GM19324 (cell line): ENCODE measurements at regions not wholly inside any gene's neighbourhood (a gene's known extent, or its start where the extent isn't known, plus 50 kb on each side); places are given as distances from the start of the nearest gene placed in this dataset.

Source experiments
- ATAC-seq: cut with Tn5 transposase; IDR thresholded peaks from one replicate; pipeline ENCODE4 v1.9.1; 2021; ENCODE audit warnings: mild to moderate bottlenecking, moderate library complexity; ENCODE audit not compliant: unreplicated experiment, low FRiP score

DNA sequence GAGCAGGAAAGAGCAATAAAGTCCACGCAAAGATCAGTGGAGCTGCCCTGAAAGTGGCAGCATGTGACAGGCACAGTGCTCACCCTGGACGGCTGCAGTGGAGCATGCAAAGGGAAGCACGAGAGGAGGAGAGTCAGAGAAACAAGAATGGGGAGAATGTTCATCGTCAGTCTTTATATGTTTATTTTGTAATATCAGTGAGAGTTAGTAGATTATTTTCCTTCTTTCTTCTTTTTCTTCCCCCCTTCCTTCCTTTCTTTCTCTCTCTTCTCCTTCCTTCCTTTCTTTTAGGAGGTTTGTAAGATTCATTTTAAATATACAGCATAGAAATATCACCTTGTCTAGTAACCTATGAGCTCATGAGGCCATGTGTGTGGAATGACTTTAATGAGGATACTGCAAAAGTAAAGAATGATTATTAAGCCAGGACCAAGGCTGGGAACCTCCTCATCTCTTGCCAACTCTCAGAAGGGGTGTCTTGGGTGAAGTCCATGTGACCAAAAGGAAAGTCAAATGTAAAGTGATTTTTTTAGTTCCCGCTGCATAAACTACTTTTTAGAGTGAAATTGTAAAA is 321.1 kb downstream of the AASDHPPT start:
- no peak for ATAC-seq

DNA sequence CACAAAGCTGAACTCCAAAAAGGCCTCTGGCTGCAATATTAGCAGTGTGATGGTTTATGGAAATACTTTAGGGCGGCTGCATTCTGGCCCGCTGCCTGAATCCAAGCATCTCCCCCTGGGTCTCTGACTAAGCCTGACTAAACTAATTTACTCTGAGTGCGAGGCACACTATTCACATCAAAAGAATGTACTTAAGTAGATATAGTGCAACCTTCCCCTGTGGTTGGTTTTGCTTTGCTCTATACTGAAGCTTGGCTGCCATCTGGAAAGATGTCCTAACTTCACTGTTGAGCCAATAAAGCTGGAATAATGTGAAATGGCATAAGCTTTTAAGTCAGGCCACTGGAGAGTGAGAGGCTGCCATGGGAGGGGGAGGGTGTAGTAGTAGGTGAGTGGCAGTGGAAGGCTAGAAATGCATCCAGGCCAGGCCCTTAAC is 321.6 kb downstream of the AASDHPPT start:
- no peak for ATAC-seq

DNA sequence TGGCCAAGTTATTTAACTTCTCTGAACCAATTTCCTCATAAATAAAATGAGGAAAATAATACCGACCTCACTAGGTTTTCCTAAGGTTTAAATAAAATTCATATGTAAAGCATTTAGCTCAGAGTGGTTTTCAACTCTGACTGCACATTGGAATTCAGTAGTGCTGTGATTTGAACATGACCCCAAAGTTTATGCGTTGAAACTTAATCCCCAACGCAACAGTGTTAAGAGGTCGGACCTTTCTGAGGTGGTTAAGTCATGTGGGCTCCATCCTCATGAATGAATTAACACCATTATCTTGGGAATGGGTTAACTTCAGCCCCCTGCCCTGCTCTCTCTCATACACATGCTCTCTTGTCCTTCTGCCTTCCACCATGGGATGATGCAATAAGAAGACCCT is 322.2 kb downstream of the AASDHPPT start:
- no peak for ATAC-seq

DNA sequence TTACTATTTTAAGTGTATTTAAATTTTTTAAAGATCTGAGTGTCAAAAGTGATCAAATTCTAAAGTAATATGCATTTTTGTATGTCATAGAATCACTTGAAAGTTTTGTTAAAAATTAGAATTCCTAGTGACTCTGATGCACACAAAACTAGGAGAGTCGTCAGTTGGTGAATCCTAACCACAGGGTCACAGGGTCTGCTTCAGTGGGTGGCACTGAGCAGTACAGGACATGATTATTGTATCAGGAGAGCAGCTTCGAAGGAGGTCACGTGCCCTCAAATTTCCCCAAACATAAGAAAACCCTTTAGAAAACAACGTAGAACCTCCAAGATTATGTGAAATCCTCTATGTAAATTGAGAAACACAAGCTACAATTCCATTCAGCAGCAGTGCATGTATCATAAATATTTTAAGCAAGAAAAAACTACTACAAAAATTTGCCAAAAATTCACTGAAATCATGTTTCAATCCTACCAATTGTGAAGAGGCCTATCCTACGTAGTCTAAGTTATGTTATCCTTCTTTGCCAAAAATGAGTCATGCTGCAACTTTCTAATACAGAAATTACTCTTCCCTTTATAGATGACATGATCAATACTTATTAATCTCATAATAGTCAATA is 323.6 kb downstream of the AASDHPPT start:
- ATAC-seq, result no peak

DNA sequence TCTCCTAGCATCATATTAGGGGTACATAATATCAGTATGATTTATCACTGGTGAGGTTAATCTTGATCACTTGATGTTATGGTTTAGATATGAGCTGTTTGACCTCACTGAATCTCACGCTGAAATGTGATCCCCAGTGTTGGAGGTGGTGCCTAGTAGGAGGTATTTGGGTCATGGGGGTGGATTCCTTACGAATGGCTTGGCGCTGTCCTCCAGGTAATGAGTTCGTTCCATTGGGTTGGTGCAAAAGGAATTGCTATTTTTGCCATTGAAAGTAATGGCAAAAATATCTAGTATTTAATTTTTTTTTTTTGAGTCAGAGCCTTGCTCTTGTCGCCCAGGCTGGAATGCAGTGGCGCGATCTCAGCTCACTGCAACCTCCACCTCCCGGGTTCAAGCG is 326.3 kb downstream of the AASDHPPT start:
- ATAC-seq, result no peak

DNA sequence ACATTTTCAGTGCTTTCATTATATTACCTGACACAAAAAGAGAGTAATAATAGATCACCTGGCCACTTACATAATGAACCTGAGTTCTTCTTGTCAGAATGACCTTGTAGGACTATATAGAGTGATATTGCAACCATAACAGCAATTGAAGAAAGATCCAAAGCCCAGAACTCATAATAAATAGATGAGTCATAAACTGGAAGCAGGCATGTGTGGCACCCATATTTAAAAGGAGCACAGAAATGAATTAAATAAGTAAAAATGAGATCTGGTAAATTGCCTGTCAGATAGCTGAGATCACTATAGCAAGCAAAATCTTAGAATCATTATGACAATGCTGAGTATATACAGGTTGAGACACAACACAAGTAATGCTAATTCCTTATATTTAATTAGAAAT is 331.8 kb downstream of the AASDHPPT start:
- ATAC-seq, result no peak

DNA sequence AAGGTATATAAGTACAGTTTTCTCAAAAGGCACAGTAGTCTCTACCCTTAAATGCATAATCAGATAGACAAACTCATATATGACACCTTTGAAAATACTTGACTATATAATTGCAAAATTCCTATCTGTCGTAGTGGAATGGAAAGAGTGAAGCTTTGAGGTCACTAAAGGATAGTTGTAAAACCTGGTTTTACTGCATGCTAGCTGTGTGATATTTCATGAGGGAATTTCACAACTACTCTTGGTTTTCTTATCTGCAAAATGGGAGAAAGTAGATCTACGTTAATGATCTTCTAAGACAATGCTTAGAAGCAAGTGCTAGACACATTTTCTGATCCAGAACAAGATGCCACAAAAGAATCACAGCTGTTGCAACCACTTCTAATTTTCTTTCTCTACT is 332.2 kb downstream of the AASDHPPT start:
- ATAC-seq, result no peak

DNA sequence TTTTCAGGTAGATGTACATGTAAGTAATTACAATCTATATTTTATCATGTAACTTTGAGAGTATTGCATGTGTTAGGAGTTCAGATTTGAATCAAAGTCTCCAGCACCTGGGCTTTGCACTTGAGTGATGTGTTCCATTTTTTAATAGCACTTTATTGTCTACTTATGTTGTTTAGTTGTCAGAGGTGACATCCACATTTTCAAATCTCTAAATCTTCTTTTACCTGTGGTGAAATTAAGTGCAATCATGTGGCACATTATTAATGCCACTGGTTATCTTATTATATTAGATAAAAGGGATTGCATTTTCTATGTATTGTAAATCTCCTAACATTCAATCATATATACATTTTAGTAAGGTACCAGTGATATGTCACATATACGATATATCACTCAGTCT is 333.4 kb downstream of the AASDHPPT start:
- ATAC-seq, result no peak

DNA sequence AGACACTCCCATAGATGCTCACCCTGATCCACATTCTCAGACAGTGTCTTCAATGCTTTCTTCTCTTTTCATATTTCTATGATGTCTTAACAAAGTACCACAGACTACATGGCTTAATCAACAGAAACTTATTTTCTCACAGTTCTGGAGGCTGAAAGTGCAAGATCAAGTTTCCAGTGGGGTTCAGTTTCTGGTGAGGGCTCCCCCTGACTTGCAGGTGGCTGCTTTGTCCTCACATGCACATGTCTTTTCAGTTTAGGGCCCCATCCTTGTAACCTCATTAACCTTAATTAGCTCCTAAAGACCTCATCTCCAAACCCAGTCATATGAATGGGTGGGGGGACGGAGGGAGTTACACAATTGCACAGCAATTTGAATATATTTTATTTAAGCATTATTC is 335.8 kb downstream of the AASDHPPT start:
- ATAC-seq, result no peak

DNA sequence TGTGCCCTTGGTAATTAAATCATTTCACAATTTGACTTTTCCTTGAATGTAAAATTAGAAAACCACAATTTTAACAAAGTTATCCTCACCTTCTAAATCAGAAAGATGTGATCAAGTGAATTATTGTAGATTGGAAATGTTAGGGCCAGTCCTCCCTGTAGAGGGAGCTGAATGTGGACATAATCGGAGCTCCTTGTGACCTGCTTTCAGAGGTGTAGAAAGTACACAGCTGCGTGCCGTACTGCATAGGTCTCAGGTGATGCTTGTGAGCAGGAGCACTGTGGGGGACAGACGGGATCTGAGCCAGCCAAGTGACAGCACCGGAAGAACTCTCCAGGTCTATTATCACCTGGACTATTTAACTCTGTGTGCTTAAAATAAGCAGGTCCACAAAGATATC is 338.0 kb downstream of the AASDHPPT start:
- ATAC-seq, result no peak

DNA sequence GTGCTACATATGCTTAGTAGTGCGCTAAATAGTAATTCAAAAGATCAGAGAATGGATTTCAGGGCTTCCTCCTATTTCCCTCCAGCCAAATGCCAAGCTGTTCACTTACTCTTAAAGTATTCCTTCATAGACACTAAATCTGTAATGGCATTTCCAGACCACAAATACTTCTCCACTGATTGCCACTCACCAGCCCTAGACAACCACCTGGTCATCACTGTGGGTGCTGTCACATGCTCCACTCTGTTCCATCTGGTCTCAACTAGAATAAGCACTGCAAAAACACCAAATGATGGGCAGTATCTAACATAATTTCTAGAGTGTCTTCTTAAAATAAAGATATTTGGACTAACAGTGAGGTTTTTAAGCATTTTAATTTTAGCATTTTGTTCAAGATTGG is 341.3 kb downstream of the AASDHPPT start:
- ATAC-seq, result no peak

DNA sequence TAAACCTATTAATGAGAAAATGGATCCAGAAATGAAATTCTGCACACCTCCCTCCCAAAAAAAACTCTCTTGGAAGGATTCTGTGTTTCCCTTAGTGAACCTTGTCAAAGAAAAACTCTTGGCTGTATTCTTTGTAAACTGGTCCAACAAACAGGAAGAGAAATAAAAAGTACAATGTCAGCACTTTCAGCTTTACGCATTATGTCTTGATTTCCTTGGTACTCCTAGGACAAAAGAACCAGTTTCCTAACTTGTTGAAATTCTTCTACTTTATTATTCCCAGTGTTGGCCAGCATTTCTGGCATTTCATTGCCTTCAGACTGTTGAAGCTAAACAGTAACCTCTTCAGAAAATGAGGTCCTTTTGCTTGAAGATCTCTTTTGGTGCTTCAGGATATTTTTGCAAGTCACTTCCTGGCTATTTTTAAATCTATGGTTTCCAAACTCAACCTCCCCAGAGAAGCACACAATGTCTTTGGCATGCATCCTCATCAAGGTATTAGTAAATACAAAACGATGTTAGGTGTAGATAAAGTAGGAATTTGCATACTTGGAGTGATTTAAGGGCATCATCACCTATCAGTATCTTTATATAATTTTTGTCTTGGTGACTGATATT is 342.7 kb downstream of the AASDHPPT start:
- no peak for ATAC-seq

DNA sequence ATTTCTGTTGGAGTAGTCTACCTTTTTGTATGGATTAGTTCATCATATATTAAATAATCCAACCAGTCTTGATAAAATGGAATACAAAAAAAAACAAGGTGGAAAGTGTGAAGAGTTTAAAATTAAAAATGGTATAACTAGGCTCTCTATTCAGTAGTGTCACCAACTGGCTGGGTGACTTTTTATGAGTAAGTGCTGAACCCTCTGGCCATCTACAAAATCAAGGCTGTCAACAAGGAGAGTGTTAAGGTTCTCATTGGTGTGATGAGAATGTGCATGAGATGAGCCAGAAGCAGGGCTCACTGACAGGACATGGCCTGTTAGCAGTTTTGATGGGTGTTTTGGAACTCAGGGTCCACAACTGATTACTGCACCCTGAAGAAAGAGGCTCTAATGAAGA is 343.2 kb downstream of the AASDHPPT start:
- no peak for ATAC-seq

DNA sequence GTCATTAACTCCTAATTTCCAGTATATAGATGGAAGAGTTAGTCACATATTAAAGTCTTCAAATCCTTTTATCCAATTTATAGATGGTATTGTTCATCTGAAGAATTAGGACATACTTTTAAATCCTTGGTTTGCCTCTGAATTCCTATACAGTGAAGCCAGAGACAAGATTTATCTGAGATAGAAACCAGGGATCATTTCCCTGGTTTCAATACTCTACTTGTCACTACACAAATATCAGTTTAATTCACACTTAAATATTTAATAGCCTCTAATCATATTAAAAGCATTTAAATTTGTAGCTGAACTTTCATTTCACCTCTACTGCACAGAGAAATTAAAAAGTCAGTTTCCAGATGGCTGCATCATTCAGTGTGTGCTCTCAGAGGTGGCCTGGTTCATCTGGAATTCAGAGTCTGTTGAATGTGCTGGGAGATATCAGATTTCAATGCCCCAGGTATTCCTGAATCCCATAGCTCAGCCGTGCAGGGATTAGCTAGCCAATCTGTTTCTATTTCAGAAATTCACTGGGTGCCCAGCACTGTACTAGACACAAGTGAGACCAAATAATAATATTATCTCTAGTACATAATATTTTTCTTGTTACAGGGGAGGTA is 344.3 kb downstream of the AASDHPPT start:
- ATAC-seq, result no peak

DNA sequence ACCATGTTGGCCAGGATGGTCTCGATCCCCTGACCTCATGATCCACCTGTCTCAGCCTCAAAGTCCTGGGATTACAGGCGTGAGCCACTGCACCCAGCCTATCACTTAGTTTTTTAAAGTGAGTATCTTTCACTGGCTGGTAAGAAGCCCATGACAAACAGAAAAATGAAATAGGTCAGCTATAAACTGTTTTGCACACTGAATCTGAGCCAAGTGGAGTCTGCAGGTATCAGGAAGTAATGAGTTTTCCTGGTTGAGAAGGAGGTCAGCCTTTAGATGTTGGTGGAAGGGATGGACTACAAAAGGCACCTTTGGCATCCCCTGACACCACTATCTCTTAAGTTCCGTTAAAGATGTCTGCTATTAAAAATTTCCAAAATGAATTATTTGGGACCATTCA is 345.1 kb downstream of the AASDHPPT start:
- ATAC-seq, result no peak

DNA sequence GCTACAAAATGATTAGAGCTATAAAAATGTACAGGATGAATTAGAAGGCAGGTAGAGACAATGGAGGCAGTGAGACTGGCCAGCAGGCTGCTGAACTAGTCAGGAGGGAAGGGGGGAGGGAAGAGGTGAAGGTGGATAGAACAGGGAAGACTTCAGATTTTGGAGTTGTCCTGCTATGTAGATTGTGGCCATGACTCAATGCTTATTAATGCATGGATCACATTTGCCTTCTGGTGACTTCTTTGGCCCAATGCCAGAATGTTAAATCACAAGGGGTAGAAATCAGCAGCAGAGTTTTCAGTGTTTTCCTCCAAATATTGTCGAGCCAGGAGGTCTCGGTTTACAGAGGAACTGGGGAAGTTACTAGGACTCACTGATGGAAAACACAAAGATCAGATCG is 346.6 kb downstream of the AASDHPPT start:
- ATAC-seq, result no peak

DNA sequence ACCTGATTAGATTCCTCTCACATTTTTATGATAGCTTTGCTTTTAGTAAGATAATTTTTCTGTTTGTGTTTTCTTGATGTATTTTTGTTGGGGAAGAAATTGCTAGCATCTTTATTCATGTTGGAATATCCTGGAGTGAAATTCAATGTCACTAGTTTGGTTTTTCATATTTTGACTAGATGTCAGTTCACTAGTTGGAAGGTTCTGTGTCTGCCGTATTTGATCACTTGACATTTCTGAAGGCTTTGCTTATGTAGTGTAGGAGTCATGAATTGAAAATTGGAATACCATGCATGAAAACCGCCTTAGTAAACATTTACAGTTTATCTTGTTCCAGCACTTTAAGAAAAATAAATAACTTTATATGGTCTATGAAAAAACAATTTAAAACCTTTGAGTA is 348.4 kb downstream of the AASDHPPT start:
- no peak for ATAC-seq

DNA sequence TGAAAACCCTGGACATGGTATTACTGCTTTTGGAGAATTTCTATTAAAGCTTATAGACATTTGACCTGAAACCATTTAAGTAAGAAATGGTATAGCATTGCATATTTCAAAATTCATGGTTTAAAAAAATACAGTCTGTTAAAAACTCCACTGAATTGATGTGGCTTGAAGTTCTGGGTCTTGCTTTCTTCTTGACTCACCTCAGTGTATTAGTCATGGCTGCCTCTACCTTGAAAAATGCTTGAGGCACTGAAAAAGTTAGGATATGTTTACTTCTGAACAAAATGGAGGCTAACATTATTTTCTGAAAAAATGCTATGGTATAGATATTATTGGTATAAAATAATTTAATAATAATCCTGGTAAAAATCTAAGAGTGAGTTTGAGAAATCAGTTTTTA is 349.2 kb downstream of the AASDHPPT start:
- ATAC-seq, result no peak

DNA sequence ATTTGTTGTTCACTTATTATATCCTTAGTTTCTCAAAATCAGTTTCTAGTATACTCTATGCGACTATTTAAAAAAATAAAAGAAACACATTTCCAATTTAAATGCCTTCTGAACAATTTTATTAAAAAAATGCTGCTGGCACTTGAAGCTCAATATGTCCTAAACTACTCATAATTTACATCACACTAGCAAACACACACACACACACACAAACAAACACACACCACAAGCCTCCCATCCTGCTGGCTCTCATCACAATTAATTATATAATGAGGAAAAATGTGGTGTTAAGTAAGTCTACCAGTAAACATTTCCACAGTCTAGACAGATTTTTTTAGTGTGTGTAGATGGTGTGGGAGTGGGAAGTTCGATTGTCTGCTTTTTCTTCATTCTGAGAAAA is 350.3 kb downstream of the AASDHPPT start:
- no peak for ATAC-seq

DNA sequence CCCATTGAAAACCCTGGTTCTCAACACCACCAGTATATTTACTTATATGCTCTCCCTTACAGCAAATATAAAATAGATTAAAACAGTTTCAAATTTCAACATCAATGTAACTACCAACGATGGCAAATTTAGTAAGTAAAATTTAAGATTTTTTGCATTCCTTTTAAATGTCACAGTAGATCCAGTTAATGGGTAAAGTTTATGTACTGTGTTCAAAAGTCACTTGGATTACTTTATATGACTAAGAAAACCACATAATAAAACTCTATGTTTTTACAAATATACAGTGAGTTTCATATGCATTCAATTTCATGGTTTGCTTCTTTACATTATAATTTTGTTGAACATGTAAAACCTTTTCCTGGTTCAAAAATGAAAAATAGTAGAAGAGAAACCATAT is 364.6 kb downstream of the AASDHPPT start:
- ATAC-seq, result no peak

DNA sequence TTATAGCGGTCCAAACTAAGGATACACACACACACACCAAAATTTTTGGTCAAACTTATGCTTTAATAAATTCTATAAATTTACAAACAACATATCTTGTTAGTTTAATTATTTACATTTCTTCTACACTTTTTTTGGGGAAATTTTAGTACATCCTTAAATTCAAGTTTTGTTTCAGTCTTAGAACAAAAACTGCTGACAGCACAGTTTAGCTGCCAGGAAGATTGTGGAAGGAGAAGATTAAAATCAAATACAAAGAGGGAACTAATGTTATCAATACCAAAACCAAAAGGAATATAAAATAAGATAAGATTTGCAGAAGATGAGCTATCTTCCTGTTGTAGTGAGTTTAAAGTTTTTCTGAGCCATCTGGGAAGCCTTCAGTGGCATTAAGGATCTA is 368.8 kb downstream of the AASDHPPT start:
- ATAC-seq, result no peak

DNA sequence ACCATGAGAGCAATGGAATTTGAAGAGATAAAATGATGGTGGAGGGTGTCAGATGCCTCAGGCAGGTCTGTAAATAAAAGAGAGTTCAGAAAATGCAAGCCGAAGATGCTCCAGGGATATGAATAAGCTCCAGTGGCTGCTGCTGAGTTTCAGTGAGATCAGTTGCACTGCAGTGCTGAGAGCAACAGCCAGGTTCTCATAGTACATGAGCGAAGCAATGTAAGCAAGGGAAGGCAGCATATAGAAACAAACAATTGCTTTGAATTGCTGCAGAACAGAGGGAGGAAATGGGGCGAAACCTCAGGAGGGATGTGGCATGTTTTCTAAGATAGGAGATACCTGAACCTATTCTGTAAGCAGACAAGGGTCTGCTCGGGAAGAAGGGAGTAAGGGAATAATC is 369.5 kb downstream of the AASDHPPT start:
- ATAC-seq, result no peak
